ENCODE measurements at regions not wholly inside any gene's neighbourhood (a gene's known extent, or its start where the extent isn't known, plus 50 kb on each side); places are given as distances from the start of the nearest gene placed in this dataset.
"Not testable (repeated sequence)": the region's sequence is repeated elsewhere in the genome, so short reads cannot be mapped to it uniquely, and the experiment has no call there.

GRCh38 chr7:130947792-130948580 is 214.0 kb upstream of the KLF14 start:
- no peak for DNase-seq (ENCODE audit: low read depth)

GRCh38 chr7:130948822-130949221 is 214.8 kb upstream of the KLF14 start:
- DNase-seq (ENCODE audit: low read depth), result no peak

GRCh38 chr7:130949550-130949949 is 215.5 kb upstream of the KLF14 start:
- DNase-seq (ENCODE audit: low read depth), result no peak

GRCh38 chr7:130950054-130950453 is 216.0 kb upstream of the KLF14 start:
- no peak for DNase-seq (ENCODE audit: low read depth)

- no peak for DNase-seq (ENCODE audit: low read depth)
Measured at GRCh38 chr7:130950741-130951140, 216.7 kb upstream of the KLF14 start.

- no peak for DNase-seq (ENCODE audit: low read depth)
Measured at GRCh38 chr7:130951303-130951975, 217.4 kb upstream of the KLF14 start.

- DNase-seq (ENCODE audit: low read depth), result no peak
Measured at GRCh38 chr7:130951976-130952876, 218.2 kb upstream of the KLF14 start.

GRCh38 chr7:130953196-130953595 is 219.2 kb upstream of the KLF14 start:
- no peak for DNase-seq (ENCODE audit: low read depth)

GRCh38 chr7:130954918-130955564 is 221.0 kb upstream of the KLF14 start:
- no peak for DNase-seq (ENCODE audit: low read depth)

GRCh38 chr7:130955565-130955919 is 221.5 kb upstream of the KLF14 start:
- DNase-seq (ENCODE audit: low read depth), result no peak

GRCh38 chr7:130956417-130957136 is 222.6 kb upstream of the KLF14 start:
- DNase-seq (ENCODE audit: low read depth), result no peak

GRCh38 chr7:130957137-130957513 is 223.1 kb upstream of the KLF14 start:
- no peak for DNase-seq (ENCODE audit: low read depth)

GRCh38 chr7:130957722-130958435 is 223.9 kb upstream of the KLF14 start:
- not testable (repeated sequence) for DNase-seq (ENCODE audit: low read depth)

GRCh38 chr7:130958846-130959245 is 224.8 kb upstream of the KLF14 start:
- DNase-seq (ENCODE audit: low read depth), result no peak

GRCh38 chr7:130959743-130960207 is 225.8 kb upstream of the KLF14 start:
- peak; percentile 82 for DNase-seq (ENCODE audit: low read depth)

- DNase-seq (ENCODE audit: low read depth), result peak; percentile 99
Measured at GRCh38 chr7:130960208-130960988, 226.4 kb upstream of the KLF14 start.

- peak; percentile 80 for DNase-seq (ENCODE audit: low read depth)
Measured at GRCh38 chr7:130961128-130961601, 227.2 kb upstream of the KLF14 start.

GRCh38 chr7:130962109-130962508 is 228.1 kb upstream of the KLF14 start:
- no peak for DNase-seq (ENCODE audit: low read depth)

- no peak for DNase-seq (ENCODE audit: low read depth)
Measured at GRCh38 chr7:130963339-130963738, 229.3 kb upstream of the KLF14 start.

- DNase-seq (ENCODE audit: low read depth), result no peak
Measured at GRCh38 chr7:130965515-130965914, 231.5 kb upstream of the KLF14 start.
